Liver (tissue), 8 donors: ENCODE measurements at regions not wholly inside any gene's neighbourhood (a gene's known extent, or its start where the extent isn't known, plus 50 kb on each side); places are given as distances from the start of the nearest gene placed in this dataset.

ENCODE experiments used
- DNase-seq: peaks from one replicate; pipeline ENCODE4 v3.0.0-alpha.2; 2017; ENCODE audit warnings: low spot score
- H3K27ac ChIP-seq, 2 donors: one replicate each; pipeline ENCODE4 v1.7.0; 2013; ENCODE audit warnings: inconsistent platforms in 2 of 2, low read length in 2 of 2, control low read depth in 1 of 2, low read depth in 1 of 2, mild to moderate bottlenecking in 1 of 2
- H3K27me3 ChIP-seq, 4 donors: one replicate each; pipeline versions ENCODE4 v1.6.1 to v1.7.0; 2013; ENCODE audit warnings: low read length in 3 of 4, inconsistent platforms in 1 of 4, mild to moderate bottlenecking in 1 of 4, moderate library complexity in 1 of 4; ENCODE audit not compliant: control insufficient read depth in 4 of 4, insufficient read depth in 4 of 4
- H3K36me3 ChIP-seq, 4 donors: one replicate each; pipeline versions ENCODE4 v1.6.1 to v1.7.0; 2013; ENCODE audit warnings: low read length in 3 of 4, mild to moderate bottlenecking in 3 of 4, low read depth in 1 of 4, moderate library complexity in 1 of 4; ENCODE audit not compliant: control insufficient read depth in 4 of 4, insufficient read depth in 3 of 4
- H3K4me1 ChIP-seq, 4 donors: one replicate each; pipeline versions ENCODE4 v1.6.1 to v1.7.0; 2013; ENCODE audit warnings: low read length in 3 of 4, mild to moderate bottlenecking in 3 of 4, moderate library complexity in 1 of 4; ENCODE audit not compliant: control insufficient read depth in 4 of 4, insufficient read depth in 4 of 4
- H3K4me3 ChIP-seq, 3 donors: one replicate each; pipeline versions ENCODE4 v1.6.1 to v1.7.0; 2013; ENCODE audit warnings: low read length in 3 of 3, control low read depth in 1 of 3, low read depth in 1 of 3, mild to moderate bottlenecking in 1 of 3
- H3K9ac ChIP-seq, 2 donors: one replicate each; pipeline ENCODE4 v1.7.0; 2013; ENCODE audit warnings: low read length in 2 of 2, mild to moderate bottlenecking in 2 of 2, moderate library complexity in 2 of 2, control low read depth in 1 of 2, low read depth in 1 of 2
- H3K9me3 ChIP-seq, 4 donors: one replicate each; pipeline versions ENCODE4 v1.6.1 to v1.7.0; 2013; ENCODE audit warnings: low read length in 3 of 4; ENCODE audit not compliant: control insufficient read depth in 4 of 4
- FOXA1 ChIP-seq: IDR thresholded peaks from 2 replicates; pipeline ENCODE4 v1.6.1; 2016; ENCODE audit warnings: antibody characterized with exemption
- GABPA ChIP-seq, 2 donors: IDR thresholded peaks in 1 of 2; conservative IDR thresholded peaks in 1 of 2; 2 replicates each; pipeline ENCODE4 v1.6.1; 2016; ENCODE audit warnings: antibody characterized with exemption in 2 of 2, mild to moderate bottlenecking in 1 of 2, moderate library complexity in 1 of 2
- HNF4A ChIP-seq, 2 donors: conservative IDR thresholded peaks; 2 replicates each; pipeline ENCODE4 v1.6.1; 2016; ENCODE audit warnings: antibody characterized with exemption in 2 of 2, mild to moderate bottlenecking in 2 of 2
- HNF4G ChIP-seq: IDR thresholded peaks from 2 replicates; pipeline ENCODE4 v1.6.1; 2016; ENCODE audit warnings: antibody characterized with exemption
- JUND ChIP-seq, 2 donors: IDR thresholded peaks; 2 replicates each; pipeline ENCODE4 v1.6.1; 2016; ENCODE audit warnings: antibody characterized with exemption in 2 of 2
- NR2F2 ChIP-seq: IDR thresholded peaks from 2 replicates; pipeline ENCODE4 v1.6.1; 2016; ENCODE audit warnings: antibody characterized with exemption
- RAD21 ChIP-seq, 2 donors: IDR thresholded peaks; 2 replicates each; pipeline ENCODE4 v1.6.1; 2016; ENCODE audit warnings: antibody characterized with exemption in 2 of 2, mild to moderate bottlenecking in 2 of 2
- RXRA ChIP-seq, 2 donors: IDR thresholded peaks; 2 replicates each; pipeline ENCODE4 v1.6.1; 2017 to 2018; ENCODE audit warnings: antibody characterized with exemption in 2 of 2, mild to moderate bottlenecking in 1 of 2
- SP1 ChIP-seq: IDR thresholded peaks from 2 replicates; pipeline ENCODE4 v1.6.1; 2018; ENCODE audit warnings: antibody characterized with exemption, mild to moderate bottlenecking
- TAF1 ChIP-seq: conservative IDR thresholded peaks from 2 replicates; pipeline ENCODE4 v1.6.1; 2016; ENCODE audit warnings: antibody characterized with exemption, mild to moderate bottlenecking
- YY1 ChIP-seq: IDR thresholded peaks from 2 replicates; pipeline ENCODE4 v1.6.1; 2016; ENCODE audit warnings: antibody characterized with exemption, mild to moderate bottlenecking
- WGBS: extraction: QIAGEN DNeasy Blood & Tissue Kit; methylation state at CpG from one replicate; pipeline ENCODE4 v1.1.7; 2013; 5-methylcytosine and 5-hydroxymethylcytosine counted together
- TF ChIP-seq, protein P1 (sequence below): IDR thresholded peaks from 2 replicates; pipeline ENCODE4 v1.6.1; 2016; ENCODE audit warnings: antibody characterized with exemption, mild to moderate bottlenecking
- TF ChIP-seq, protein P2 (sequence below): IDR thresholded peaks from 2 replicates; pipeline ENCODE4 v1.6.1; 2016; ENCODE audit warnings: antibody characterized with exemption
- TF ChIP-seq, protein P3 (sequence below): IDR thresholded peaks from 2 replicates; pipeline ENCODE4 v1.6.1; 2016; ENCODE audit warnings: antibody characterized with exemption
- TF ChIP-seq, protein P4 (sequence below): fragments of 150-350 bp; IDR thresholded peaks from 2 replicates; pipeline ENCODE4 v1.5.1; 2017; ENCODE audit warnings: improper control_type of control experiment, low read depth, low read length; ENCODE audit not compliant: missing input control
- TF ChIP-seq, protein P5 (sequence below): IDR thresholded peaks from 2 replicates; pipeline ENCODE4 v1.6.1; 2016; ENCODE audit warnings: antibody characterized with exemption
- donor health status: healthy.
- donor health status: healthy.
- donor health status: healthy.
- donor health status: healthy.
- donor health status: healthy.

DNA sequence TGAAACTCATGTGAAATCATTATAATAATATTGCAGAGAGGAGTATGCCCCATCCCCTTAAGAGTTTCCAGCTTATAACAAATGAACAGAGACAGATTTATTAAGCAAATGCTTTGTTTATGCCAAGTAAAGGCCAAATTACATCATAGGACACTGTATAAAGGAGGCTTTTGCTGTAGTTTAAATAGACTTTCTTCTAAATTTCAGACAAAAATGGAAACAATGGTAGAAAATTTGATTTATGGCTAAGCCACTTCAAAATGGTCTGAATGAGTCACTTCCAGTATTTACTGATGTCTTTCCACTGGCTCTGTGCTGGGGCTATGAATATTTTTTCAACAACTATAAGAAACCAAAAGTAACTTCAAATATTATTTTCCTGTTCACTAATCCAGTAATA is 81.1 kb upstream of the ST6GALNAC5 start:
- TF ChIP-seq NR2F2 = no peak
- no peak for TF ChIP-seq RAD21 (IDR thresholded peaks at IDR 0.05)
- no peak for TF ChIP-seq JUND (IDR thresholded peaks at IDR 0.05)
- no peak for TF ChIP-seq YY1
- no peak for TF ChIP-seq HNF4G
- TF ChIP-seq, protein P1, sequence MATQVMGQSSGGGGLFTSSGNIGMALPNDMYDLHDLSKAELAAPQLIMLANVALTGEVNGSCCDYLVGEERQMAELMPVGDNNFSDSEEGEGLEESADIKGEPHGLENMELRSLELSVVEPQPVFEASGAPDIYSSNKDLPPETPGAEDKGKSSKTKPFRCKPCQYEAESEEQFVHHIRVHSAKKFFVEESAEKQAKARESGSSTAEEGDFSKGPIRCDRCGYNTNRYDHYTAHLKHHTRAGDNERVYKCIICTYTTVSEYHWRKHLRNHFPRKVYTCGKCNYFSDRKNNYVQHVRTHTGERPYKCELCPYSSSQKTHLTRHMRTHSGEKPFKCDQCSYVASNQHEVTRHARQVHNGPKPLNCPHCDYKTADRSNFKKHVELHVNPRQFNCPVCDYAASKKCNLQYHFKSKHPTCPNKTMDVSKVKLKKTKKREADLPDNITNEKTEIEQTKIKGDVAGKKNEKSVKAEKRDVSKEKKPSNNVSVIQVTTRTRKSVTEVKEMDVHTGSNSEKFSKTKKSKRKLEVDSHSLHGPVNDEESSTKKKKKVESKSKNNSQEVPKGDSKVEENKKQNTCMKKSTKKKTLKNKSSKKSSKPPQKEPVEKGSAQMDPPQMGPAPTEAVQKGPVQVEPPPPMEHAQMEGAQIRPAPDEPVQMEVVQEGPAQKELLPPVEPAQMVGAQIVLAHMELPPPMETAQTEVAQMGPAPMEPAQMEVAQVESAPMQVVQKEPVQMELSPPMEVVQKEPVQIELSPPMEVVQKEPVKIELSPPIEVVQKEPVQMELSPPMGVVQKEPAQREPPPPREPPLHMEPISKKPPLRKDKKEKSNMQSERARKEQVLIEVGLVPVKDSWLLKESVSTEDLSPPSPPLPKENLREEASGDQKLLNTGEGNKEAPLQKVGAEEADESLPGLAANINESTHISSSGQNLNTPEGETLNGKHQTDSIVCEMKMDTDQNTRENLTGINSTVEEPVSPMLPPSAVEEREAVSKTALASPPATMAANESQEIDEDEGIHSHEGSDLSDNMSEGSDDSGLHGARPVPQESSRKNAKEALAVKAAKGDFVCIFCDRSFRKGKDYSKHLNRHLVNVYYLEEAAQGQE = no peak
- TF ChIP-seq, protein P2, sequence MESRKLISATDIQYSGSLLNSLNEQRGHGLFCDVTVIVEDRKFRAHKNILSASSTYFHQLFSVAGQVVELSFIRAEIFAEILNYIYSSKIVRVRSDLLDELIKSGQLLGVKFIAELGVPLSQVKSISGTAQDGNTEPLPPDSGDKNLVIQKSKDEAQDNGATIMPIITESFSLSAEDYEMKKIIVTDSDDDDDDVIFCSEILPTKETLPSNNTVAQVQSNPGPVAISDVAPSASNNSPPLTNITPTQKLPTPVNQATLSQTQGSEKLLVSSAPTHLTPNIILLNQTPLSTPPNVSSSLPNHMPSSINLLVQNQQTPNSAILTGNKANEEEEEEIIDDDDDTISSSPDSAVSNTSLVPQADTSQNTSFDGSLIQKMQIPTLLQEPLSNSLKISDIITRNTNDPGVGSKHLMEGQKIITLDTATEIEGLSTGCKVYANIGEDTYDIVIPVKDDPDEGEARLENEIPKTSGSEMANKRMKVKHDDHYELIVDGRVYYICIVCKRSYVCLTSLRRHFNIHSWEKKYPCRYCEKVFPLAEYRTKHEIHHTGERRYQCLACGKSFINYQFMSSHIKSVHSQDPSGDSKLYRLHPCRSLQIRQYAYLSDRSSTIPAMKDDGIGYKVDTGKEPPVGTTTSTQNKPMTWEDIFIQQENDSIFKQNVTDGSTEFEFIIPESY = no peak
- TF ChIP-seq, protein P3, sequence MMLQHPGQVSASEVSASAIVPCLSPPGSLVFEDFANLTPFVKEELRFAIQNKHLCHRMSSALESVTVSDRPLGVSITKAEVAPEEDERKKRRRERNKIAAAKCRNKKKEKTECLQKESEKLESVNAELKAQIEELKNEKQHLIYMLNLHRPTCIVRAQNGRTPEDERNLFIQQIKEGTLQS = no peak
- TF ChIP-seq HNF4A (conservative IDR thresholded peaks at IDR 0.05) = no peak
- no peak for TF ChIP-seq GABPA (IDR thresholded peaks at IDR 0.05 in 1 of 2, conservative IDR thresholded peaks at IDR 0.05 in 1 of 2)
- no peak for TF ChIP-seq TAF1
- no peak for TF ChIP-seq FOXA1
- H3K4me1 ChIP-seq = no peaks in the 10 kb centered on the region
- DNase-seq = no peak
- H3K27ac ChIP-seq = no peak overlapping the region
- H3K27me3 ChIP-seq = peaks cover 0 to 8% (median under 1%) of the 10 kb centered on the region in 4 donors
- no peak overlapping the region for H3K4me3 ChIP-seq
- H3K9me3 ChIP-seq = no peaks in the 10 kb centered on the region
- H3K36me3 ChIP-seq = no peaks in the 10 kb centered on the region
- no peak overlapping the region for H3K9ac ChIP-seq

DNA sequence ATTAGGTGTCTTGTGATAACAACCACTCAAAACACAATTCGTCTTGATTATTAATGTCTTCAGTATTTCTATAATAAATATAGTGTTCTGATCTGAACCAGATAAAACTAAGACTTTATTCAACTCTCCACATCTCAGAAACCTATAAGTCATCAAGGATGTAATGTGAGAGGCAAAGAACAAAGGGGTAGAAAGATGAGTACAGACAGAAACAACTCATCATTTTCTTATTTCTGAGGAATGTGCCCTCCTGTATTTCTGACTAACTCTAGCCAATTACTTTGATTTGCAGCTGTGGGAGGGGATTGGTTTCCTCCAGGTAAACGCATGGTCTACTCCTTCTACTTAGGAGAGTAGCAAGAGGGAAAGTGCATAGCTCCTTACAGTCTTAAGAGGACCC is 73.7 kb upstream of the ST6GALNAC5 start:
- no peak for TF ChIP-seq GABPA (IDR thresholded peaks at IDR 0.05 in 1 of 2, conservative IDR thresholded peaks at IDR 0.05 in 1 of 2)
- TF ChIP-seq, protein P4, sequence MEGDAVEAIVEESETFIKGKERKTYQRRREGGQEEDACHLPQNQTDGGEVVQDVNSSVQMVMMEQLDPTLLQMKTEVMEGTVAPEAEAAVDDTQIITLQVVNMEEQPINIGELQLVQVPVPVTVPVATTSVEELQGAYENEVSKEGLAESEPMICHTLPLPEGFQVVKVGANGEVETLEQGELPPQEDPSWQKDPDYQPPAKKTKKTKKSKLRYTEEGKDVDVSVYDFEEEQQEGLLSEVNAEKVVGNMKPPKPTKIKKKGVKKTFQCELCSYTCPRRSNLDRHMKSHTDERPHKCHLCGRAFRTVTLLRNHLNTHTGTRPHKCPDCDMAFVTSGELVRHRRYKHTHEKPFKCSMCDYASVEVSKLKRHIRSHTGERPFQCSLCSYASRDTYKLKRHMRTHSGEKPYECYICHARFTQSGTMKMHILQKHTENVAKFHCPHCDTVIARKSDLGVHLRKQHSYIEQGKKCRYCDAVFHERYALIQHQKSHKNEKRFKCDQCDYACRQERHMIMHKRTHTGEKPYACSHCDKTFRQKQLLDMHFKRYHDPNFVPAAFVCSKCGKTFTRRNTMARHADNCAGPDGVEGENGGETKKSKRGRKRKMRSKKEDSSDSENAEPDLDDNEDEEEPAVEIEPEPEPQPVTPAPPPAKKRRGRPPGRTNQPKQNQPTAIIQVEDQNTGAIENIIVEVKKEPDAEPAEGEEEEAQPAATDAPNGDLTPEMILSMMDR = no peak
- TF ChIP-seq HNF4A (conservative IDR thresholded peaks at IDR 0.05) = no peak
- TF ChIP-seq YY1 = no peak
- no peak for TF ChIP-seq RAD21 (IDR thresholded peaks at IDR 0.05)
- TF ChIP-seq, protein P2 = no peak
- TF ChIP-seq NR2F2 = no peak
- TF ChIP-seq JUND (IDR thresholded peaks at IDR 0.05) = no peak
- TF ChIP-seq, protein P1 = no peak
- TF ChIP-seq, protein P3 = no peak
- no peak for TF ChIP-seq FOXA1
- TF ChIP-seq, protein P5, sequence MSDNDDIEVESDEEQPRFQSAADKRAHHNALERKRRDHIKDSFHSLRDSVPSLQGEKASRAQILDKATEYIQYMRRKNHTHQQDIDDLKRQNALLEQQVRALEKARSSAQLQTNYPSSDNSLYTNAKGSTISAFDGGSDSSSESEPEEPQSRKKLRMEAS = no peak
- no peak for TF ChIP-seq SP1
- no peak for TF ChIP-seq HNF4G
- TF ChIP-seq RXRA (IDR thresholded peaks at IDR 0.05) = no peak
- Histone ChIP-seq H3K9me3 (no peaks in the 10 kb centered on the region), H3K4me1 (no peaks in the 10 kb centered on the region), H3K36me3 (no peaks in the 10 kb centered on the region), H3K27ac (no peak overlapping the region), H3K27me3 (peaks cover 0 to 4% (median under 1%) of the 10 kb centered on the region in 4 donors), H3K9ac (no peak overlapping the region), H3K4me3 (no peak overlapping the region)
- WGBS = 67% methylated on average over 2 of the region's 2 CpGs
- DNase-seq = no peak
